K562 (cell line): ENCODE measurements at regions not wholly inside any gene's neighbourhood (a gene's known extent, or its start where the extent isn't known, plus 50 kb on each side); places are given as distances from the start of the nearest gene placed in this dataset.

ENCODE experiments used
- ATAC-seq: fragments of 200-7000 bp; cut with Tn5 transposase; 3 replicates; pipeline ENCODE4 v1.9.1; 2020; ENCODE audit warnings: moderate library complexity
- BruUV-seq: library from RNA; stranded (reverse); fragments of 400-500 nt; replicated peaks from 2 replicates; lab custom pipeline; 2021; lab: Mats Ljungman, UMichigan
- CTCF ChIA-PET: fragments of 300-600 bp; formaldehyde crosslinking; extraction: SDS; loops from one replicate; lab custom pipeline; 2021; ENCODE audit warnings: low intra/inter-chr PET ratio; lab: Yijun Ruan, JAX
- POLR2A ChIA-PET: fragments of 300-600, 350-650 bp; sonication (Branson Sonifier 250); formaldehyde crosslinking; extraction: SDS; loops from one replicate; lab custom pipeline; 2021; ENCODE audit warnings: antibody characterized with exemption, inconsistent platforms; lab: Yijun Ruan, JAX
- DNase-seq, 4 experiments: peaks; one replicate each; pipeline versions ENCODE4 v3.0.0 to v3.0.0-alpha.2; 2011 to 2018; ENCODE audit warnings: low spot score in 3 of 4, mixed read lengths in 3 of 4; ENCODE audit errors: extremely low read depth in 1 of 4
- FAIRE-seq: peaks from 2 replicates; lab custom pipeline; 2011; peaks lifted over from hg19 to GRCh38; lab: Jason Lieb, UNC
- H2AFZ ChIP-seq: 2 replicates; pipeline ENCODE4 v1.6.0; 2011; ENCODE audit warnings: low read depth, low read length, control low read depth, inconsistent platforms
- H3K27ac ChIP-seq: fragments of 200-600 bp; 3 replicates; pipeline ENCODE4 v1.8.0; 2011; ENCODE audit warnings: low read depth, mild to moderate bottlenecking, control low read depth, inconsistent platforms, low read length, moderate library complexity, mixed read lengths; ENCODE audit errors: extremely low read depth
- H3K27me3 ChIP-seq, 2 experiments: fragments of 300-600 bp in 1 of 2; 2 replicates in 1 of 2; 3 replicates in 1 of 2; pipeline versions ENCODE4 v1.6.0 to v1.8.0; 2011; ENCODE audit warnings: inconsistent platforms in 2 of 2, low read length in 2 of 2, mild to moderate bottlenecking in 1 of 2, mixed read lengths in 1 of 2, moderate library complexity in 1 of 2; ENCODE audit not compliant: control insufficient read depth in 2 of 2, insufficient read depth in 2 of 2
- H3K36me3 ChIP-seq: fragments of 300-600 bp; 3 replicates; pipeline ENCODE4 v1.8.0; 2011; ENCODE audit warnings: mild to moderate bottlenecking, low read length, inconsistent platforms; ENCODE audit not compliant: control insufficient read depth, insufficient read depth
- H3K4me1 ChIP-seq, 2 experiments: fragments of 200-600 bp in 1 of 2; replicated peaks in 1 of 2; 2 replicates in 1 of 2; 3 replicates in 1 of 2; pipeline versions ENCODE4 v1.5.1 to v1.8.0; 2011; ENCODE audit warnings: inconsistent platforms in 2 of 2, low read length in 2 of 2, mild to moderate bottlenecking in 1 of 2, mixed read lengths in 1 of 2, moderate library complexity in 1 of 2; ENCODE audit not compliant: control insufficient read depth in 2 of 2, insufficient read depth in 2 of 2
- H3K4me2 ChIP-seq: 2 replicates; pipeline ENCODE4 v1.6.1; 2011; ENCODE audit warnings: low read length, control low read depth, inconsistent platforms, mixed read lengths; ENCODE audit not compliant: insufficient read depth
- H3K4me3 ChIP-seq: fragments of 200-600 bp; sonication (generic), shearing (Covaris generic); 2 replicates; pipeline ENCODE4 v1.5.1; 2016; ENCODE audit warnings: control low read depth, inconsistent platforms
- H3K79me2 ChIP-seq: fragments of 200-600 bp; 3 replicates; pipeline ENCODE4 v1.8.0; 2011; ENCODE audit warnings: low read length, inconsistent platforms; ENCODE audit not compliant: control insufficient read depth, insufficient read depth
- H3K9ac ChIP-seq, 2 experiments: 2 replicates each; pipeline versions ENCODE4 v1.6.0 to v1.6.1; 2011; ENCODE audit warnings: low read depth in 2 of 2, low read length in 2 of 2, control low read depth in 1 of 2, inconsistent platforms in 1 of 2, mild to moderate bottlenecking in 1 of 2, mixed read lengths in 1 of 2; ENCODE audit not compliant: insufficient read depth in 1 of 2
- H3K9me1 ChIP-seq: one replicate; pipeline ENCODE4 v1.6.0; 2011; ENCODE audit warnings: inconsistent platforms, mild to moderate bottlenecking, low read length, moderate library complexity; ENCODE audit not compliant: control insufficient read depth, insufficient read depth
- H3K9me3 ChIP-seq: replicated peaks from 2 replicates; pipeline ENCODE4 v1.5.1; 2011; ENCODE audit warnings: low read depth, low read length, inconsistent platforms; ENCODE audit not compliant: control insufficient read depth, insufficient read depth
- H4K20me1 ChIP-seq: replicated peaks from 2 replicates; pipeline ENCODE4 v1.6.1; 2011; ENCODE audit warnings: low read length, inconsistent platforms, mixed read lengths; ENCODE audit not compliant: control insufficient read depth, insufficient read depth
- BRF1 ChIP-seq: IDR thresholded peaks from 3 replicates; pipeline ENCODE4 v1.6.1; 2011; ENCODE audit warnings: borderline replicate concordance, mild to moderate bottlenecking; ENCODE audit not compliant: insufficient read length; ENCODE audit errors: extremely low read depth
- CHD2 ChIP-seq: IDR thresholded peaks from 2 replicates; pipeline ENCODE4 v1.6.1; 2011; ENCODE audit warnings: low read depth, low read length
- EHMT2 ChIP-seq: fragments of 450-650 bp; IDR thresholded peaks from 2 replicates; pipeline ENCODE4 v1.6.1; 2018; ENCODE audit warnings: antibody characterized with exemption
- FOXA3 ChIP-seq, 2 experiments: fragments of 450-650 bp in 1 of 2; sonication (generic) in 1 of 2; formaldehyde crosslinking; IDR thresholded peaks in 1 of 2; conservative IDR thresholded peaks in 1 of 2; 2 replicates each; pipeline versions ENCODE4 v1.4.0 to v1.8.0; 2020 to 2022; ENCODE audit warnings: mild to moderate bottlenecking in 2 of 2, missing genetic modification reagents in 1 of 2
- HNRNPUL1 ChIP-seq: fragments of 200-400 bp; formaldehyde crosslinking; IDR thresholded peaks from 2 replicates; pipeline ENCODE4 v1.6.1; 2017; ENCODE audit warnings: low read length
- NCOA6 ChIP-seq: fragments of 450-650 bp; IDR thresholded peaks from 2 replicates; pipeline ENCODE4 v1.6.1; 2017; ENCODE audit warnings: mild to moderate bottlenecking
- PRMT5 ChIP-seq: sonication (generic); formaldehyde crosslinking; IDR thresholded peaks from 2 replicates; pipeline ENCODE4 v1.5.0; 2020; ENCODE audit warnings: missing genetic modification reagents
- RAD51 ChIP-seq: fragments of 450-650 bp; IDR thresholded peaks from 2 replicates; pipeline ENCODE4 v1.7.1; 2016; ENCODE audit warnings: low read depth, mild to moderate bottlenecking, borderline replicate concordance
- SMC3 ChIP-seq: conservative IDR thresholded peaks from 2 replicates; pipeline ENCODE4 v1.6.1; 2011; ENCODE audit warnings: low read depth, low read length, improper control_type of control experiment; ENCODE audit not compliant: insufficient read depth
- SRSF3 ChIP-seq: fragments of 200-400 bp; formaldehyde crosslinking; IDR thresholded peaks from 2 replicates; pipeline ENCODE4 v1.6.1; 2016; ENCODE audit warnings: mild to moderate bottlenecking, low read length, moderate library complexity; ENCODE audit not compliant: insufficient read depth
- ZFP30 ChIP-seq: fragments of 250-450 bp; sonication (Bioruptor Pico); IDR thresholded peaks from 2 replicates; pipeline ENCODE4 v1.8.0; 2022; ENCODE audit warnings: moderate library complexity, mild to moderate bottlenecking, inconsistent platforms, borderline replicate concordance
- ZNF282 ChIP-seq: sonication (generic); formaldehyde crosslinking; IDR thresholded peaks from 2 replicates; pipeline ENCODE4 v1.8.1; 2023; ENCODE audit warnings: missing genetic modification reagents
- ZNF507 ChIP-seq: conservative IDR thresholded peaks from 2 replicates; pipeline ENCODE4 v1.6.1; 2017; ENCODE audit warnings: missing genetic modification characterization, missing compliant biosample characterization
- WGBS: fragments of 100-300 bp; shearing (Covaris generic); methylation state at CpG from one replicate; pipeline ENCODE4 v1.1.6; 2016; ENCODE audit warnings: low coverage, mixed read lengths; ENCODE audit not compliant: insufficient coverage; ENCODE audit errors: missing lambda C conversion rate; 5-methylcytosine and 5-hydroxymethylcytosine counted together
- in situ Hi-C: fragments of 300-500 bp; cut with MboI; formaldehyde crosslinking; loops from 4 replicates; pipeline ENCODE4 v1.15.0; 2018; ENCODE audit warnings: inconsistent platforms, mixed read lengths
- intact Hi-C: fragments of 100-400 bp; cut with micrococcal nuclease; formaldehyde crosslinking; loops from 2 replicates; pipeline ENCODE4 v1.14.2; 2022

GRCh38 chr2:53067533-53067932, 700.1 kb upstream of the CHAC2 start:
- H3K27ac ChIP-seq: no peak overlapping the region
- in situ Hi-C loops (no loop called here), intact Hi-C loops (no loop called here)
- H3K36me3 ChIP-seq: no peaks in the 10 kb centered on the region
- H3K9me1 ChIP-seq: no peaks in the 10 kb centered on the region
- H3K4me2 ChIP-seq: no peak overlapping the region
- no peaks in the 10 kb centered on the region for H4K20me1 ChIP-seq
- H3K79me2 ChIP-seq: no peaks in the 10 kb centered on the region
- POLR2A ChIA-PET: no interaction called here
- FAIRE-seq (no peak), ATAC-seq (no peak), DNase-seq (no peak)
- H3K4me3 ChIP-seq: no peak overlapping the region
- no peaks in the 10 kb centered on the region for H3K4me1 ChIP-seq
- CTCF ChIA-PET: interaction anchor here (0.6 kb wide), 1 partner anchor 146 kb away, joined by 3 read pairs; no protein-coding TSS in a partner anchor
- H3K9me3 ChIP-seq: no peaks in the 10 kb centered on the region; the same call in 1 of the 2 replicates
- no peak overlapping the region for H2AFZ ChIP-seq
- no peaks in the 10 kb centered on the region for H3K27me3 ChIP-seq
- TF ChIP-seq ZNF507 (tag): no peak
- TF ChIP-seq RAD51: no peak
- no peak for TF ChIP-seq ZNF282 (CRISPR knock-in tag)
- no peak for TF ChIP-seq FOXA3 (CRISPR knock-in tag; conservative IDR thresholded peaks at IDR 0.05 in 1 of 2, IDR thresholded peaks at IDR 0.05 in 1 of 2)
- TF ChIP-seq HNRNPUL1: no peak
- no peak for TF ChIP-seq CHD2
- no peak for TF ChIP-seq PRMT5 (CRISPR knock-in tag)
- TF ChIP-seq EHMT2: no peak
- no peak for TF ChIP-seq ZFP30 (CRISPR knock-in tag)
- TF ChIP-seq SMC3: no peak
- no peak for TF ChIP-seq BRF1
- no peak for TF ChIP-seq SRSF3
- TF ChIP-seq NCOA6: no peak
- 0% methylated on average over 2 of the region's 2 CpGs for WGBS
- no TSS peak for BruUV-seq
- no peak overlapping the region for H3K9ac ChIP-seq
